A673 (cell line): ENCODE measurements at regions not wholly inside any gene's neighbourhood (a gene's known extent, or its start where the extent isn't known, plus 50 kb on each side); places are given as distances from the start of the nearest gene placed in this dataset.

Source experiments
- EZH2 ChIP-seq: fragments of 200-600 bp; sonication (generic); IDR thresholded peaks from 2 replicates; pipeline ENCODE4 v1.6.1; 2017; ENCODE audit warnings: borderline replicate concordance, low read depth, mild to moderate bottlenecking, mixed read lengths, antibody characterized with exemption, low read length; ENCODE audit not compliant: poor library complexity, severe bottlenecking
- TF ChIP-seq, protein P1 (sequence below): fragments of 300-800, 200-600 bp; sonication (generic); conservative IDR thresholded peaks from 2 replicates; pipeline ENCODE4 v1.5.1; 2017; ENCODE audit warnings: low read depth, mild to moderate bottlenecking, antibody characterized with exemption, low read length, moderate library complexity, mixed read lengths

DNA sequence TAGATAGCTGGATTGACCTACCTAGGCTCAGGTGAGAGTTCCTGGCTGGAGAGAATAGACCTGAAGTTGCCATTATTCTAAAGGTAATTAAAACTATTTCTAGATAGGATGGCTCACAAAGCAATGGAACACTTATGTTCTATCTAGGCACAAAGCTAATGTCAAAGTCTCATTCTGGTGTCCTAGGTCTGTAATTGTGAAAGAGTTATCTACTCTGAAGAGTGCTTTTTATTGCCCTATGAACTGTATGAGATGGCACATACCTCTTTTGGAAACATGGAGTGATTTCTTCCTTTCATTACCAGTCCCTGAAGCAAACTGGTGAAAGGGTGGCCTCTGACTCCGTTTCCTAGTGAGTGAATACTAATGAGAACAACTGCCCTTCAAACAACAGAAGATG, 80.3 kb downstream of the MTNR1B start:
- TF ChIP-seq EZH2 = no peak
- TF ChIP-seq, protein P1, sequence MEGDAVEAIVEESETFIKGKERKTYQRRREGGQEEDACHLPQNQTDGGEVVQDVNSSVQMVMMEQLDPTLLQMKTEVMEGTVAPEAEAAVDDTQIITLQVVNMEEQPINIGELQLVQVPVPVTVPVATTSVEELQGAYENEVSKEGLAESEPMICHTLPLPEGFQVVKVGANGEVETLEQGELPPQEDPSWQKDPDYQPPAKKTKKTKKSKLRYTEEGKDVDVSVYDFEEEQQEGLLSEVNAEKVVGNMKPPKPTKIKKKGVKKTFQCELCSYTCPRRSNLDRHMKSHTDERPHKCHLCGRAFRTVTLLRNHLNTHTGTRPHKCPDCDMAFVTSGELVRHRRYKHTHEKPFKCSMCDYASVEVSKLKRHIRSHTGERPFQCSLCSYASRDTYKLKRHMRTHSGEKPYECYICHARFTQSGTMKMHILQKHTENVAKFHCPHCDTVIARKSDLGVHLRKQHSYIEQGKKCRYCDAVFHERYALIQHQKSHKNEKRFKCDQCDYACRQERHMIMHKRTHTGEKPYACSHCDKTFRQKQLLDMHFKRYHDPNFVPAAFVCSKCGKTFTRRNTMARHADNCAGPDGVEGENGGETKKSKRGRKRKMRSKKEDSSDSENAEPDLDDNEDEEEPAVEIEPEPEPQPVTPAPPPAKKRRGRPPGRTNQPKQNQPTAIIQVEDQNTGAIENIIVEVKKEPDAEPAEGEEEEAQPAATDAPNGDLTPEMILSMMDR = no peak
